AG04450 (cell line): ENCODE measurements at regions not wholly inside any gene's neighbourhood (a gene's known extent, or its start where the extent isn't known, plus 50 kb on each side); places are given as distances from the start of the nearest gene placed in this dataset.
"Not testable (repeated sequence)": the region's sequence is repeated elsewhere in the genome, so short reads cannot be mapped to it uniquely, and the experiment has no call there.

Experiments
- CTCF ChIA-PET: fragments of 300-600, 350-600 bp; formaldehyde crosslinking; extraction: SDS; loops from one replicate; lab custom pipeline; 2022; ENCODE audit warnings: antibody characterized with exemption, inconsistent platforms; lab: Charles Lee
- POLR2A ChIA-PET: fragments of 350-600 bp; formaldehyde crosslinking; extraction: SDS; loops from one replicate; lab custom pipeline; 2021; ENCODE audit warnings: antibody characterized with exemption, inconsistent platforms; lab: Yijun Ruan, JAX
- DNase-seq: peaks from one replicate; pipeline ENCODE4 v3.0.0-alpha.2; 2011; ENCODE audit warnings: low read depth, low spot score
- H3K27ac ChIP-seq: one replicate; pipeline ENCODE4 v1.5.1; 2012; ENCODE audit warnings: low read depth, low read length, control low read depth
- H3K27me3 ChIP-seq: one replicate; pipeline ENCODE4 v1.6.0; 2012; ENCODE audit warnings: low read length; ENCODE audit not compliant: control insufficient read depth, insufficient read depth
- H3K4me3 ChIP-seq: 2 replicates; pipeline ENCODE4 v1.5.1; 2011; ENCODE audit warnings: mild to moderate bottlenecking, low read depth, low read length, control low read depth
- H3K9me3 ChIP-seq: 2 replicates; pipeline ENCODE4 v1.5.1; 2012; ENCODE audit warnings: low read length; ENCODE audit not compliant: control insufficient read depth, insufficient read depth
- CTCF ChIP-seq: IDR thresholded peaks from 2 replicates; pipeline ENCODE4 v1.5.1; 2011; ENCODE audit warnings: low read depth, low read length, control low read depth, inconsistent platforms

GRCh38 chr1:232732344-232732910 lies 72.8 kb upstream of the MAP10 start:
- POLR2A ChIA-PET = no interaction called here
- no peak for DNase-seq
- TF ChIP-seq CTCF = no peak
- H3K27me3 ChIP-seq = peaks cover 4% of the 10 kb centered on the region
- CTCF ChIA-PET = no interaction called here
- H3K9me3 ChIP-seq = no peaks in the 10 kb centered on the region
- no peak overlapping the region for H3K4me3 ChIP-seq
- no peak overlapping the region for H3K27ac ChIP-seq

DNA sequence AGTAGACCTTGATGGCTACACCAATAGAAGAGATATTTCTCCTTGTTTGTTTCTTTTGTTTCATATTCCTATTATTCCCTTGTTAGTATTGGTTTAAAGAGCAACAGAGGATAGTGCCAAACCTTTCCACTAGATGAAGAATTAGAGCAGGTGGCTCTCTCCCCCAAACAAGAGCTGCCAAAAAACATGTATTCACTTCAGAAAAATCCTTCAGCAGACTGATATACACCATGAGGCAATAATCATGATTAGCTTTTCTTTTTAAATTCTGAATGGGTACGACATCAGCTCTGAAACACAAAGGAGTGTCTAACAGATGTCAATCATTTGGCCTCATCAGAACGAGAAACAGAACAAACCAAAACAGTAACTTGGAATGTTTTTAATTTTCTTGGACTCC lies 67.3 kb upstream of the MAP10 start:
- TF ChIP-seq CTCF = no peak
- H3K9me3 ChIP-seq = no peaks in the 10 kb centered on the region
- no peak for DNase-seq
- H3K27ac ChIP-seq = no peak overlapping the region
- CTCF ChIA-PET = no interaction called here
- H3K27me3 ChIP-seq = peaks cover 4% of the 10 kb centered on the region
- H3K4me3 ChIP-seq = no peak overlapping the region
- POLR2A ChIA-PET = no interaction called here

- ChIA-PET CTCF (no interaction called here), POLR2A (no interaction called here)
- Histone ChIP-seq H3K9me3 (peaks cover 27% of the 10 kb centered on the region), H3K27ac (no peak overlapping the region), H3K27me3 (no peaks in the 10 kb centered on the region), H3K4me3 (no peak overlapping the region)
- DNase-seq = no peak
- no peak for TF ChIP-seq CTCF
Measured at GRCh38 chr1:232743999-232744398, 61.2 kb upstream of the MAP10 start.

DNA sequence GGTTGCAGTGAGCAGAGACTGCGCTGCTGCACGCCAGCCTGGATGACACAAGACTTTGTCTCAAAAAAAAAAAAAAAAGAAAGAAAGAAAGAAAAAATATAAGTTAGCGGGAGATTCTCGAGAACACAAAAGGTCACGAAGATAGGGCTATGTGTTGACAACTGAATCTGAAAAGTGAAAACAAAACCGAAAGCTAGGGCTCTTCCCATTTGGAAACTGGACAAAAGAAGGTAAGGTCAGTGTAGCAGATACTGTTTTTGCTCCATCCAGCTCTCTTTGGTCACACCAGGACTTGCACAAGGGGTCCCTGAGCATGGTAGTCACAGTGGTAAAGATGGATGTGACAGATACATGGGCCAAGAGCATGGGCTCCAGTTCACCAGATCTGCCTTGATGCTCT lies 60.4 kb upstream of the MAP10 start:
- Histone ChIP-seq H3K27me3 (no peaks in the 10 kb centered on the region), H3K4me3 (no peak overlapping the region), H3K27ac (no peak overlapping the region), H3K9me3 (peaks cover 31% of the 10 kb centered on the region)
- no peak for DNase-seq
- TF ChIP-seq CTCF = no peak
- CTCF ChIA-PET = no interaction called here
- POLR2A ChIA-PET = no interaction called here

- DNase-seq, H3K27me3 ChIP-seq, CTCF ChIA-PET, H3K4me3 ChIP-seq, H3K27ac ChIP-seq, POLR2A ChIA-PET: not testable (repeated sequence)
- peaks cover 31% of the 10 kb centered on the region for H3K9me3 ChIP-seq
Measured at GRCh38 chr1:232745698-232746097, 59.5 kb upstream of the MAP10 start.
